ENCODE measurements at regions not wholly inside any gene's neighbourhood (a gene's known extent, or its start where the extent isn't known, plus 50 kb on each side); places are given as distances from the start of the nearest gene placed in this dataset.

GRCh38 chr1:2941040-2941439 lies 80.2 kb upstream of the ACTRT2 start:
- TF ChIP-seq, protein P1, sequence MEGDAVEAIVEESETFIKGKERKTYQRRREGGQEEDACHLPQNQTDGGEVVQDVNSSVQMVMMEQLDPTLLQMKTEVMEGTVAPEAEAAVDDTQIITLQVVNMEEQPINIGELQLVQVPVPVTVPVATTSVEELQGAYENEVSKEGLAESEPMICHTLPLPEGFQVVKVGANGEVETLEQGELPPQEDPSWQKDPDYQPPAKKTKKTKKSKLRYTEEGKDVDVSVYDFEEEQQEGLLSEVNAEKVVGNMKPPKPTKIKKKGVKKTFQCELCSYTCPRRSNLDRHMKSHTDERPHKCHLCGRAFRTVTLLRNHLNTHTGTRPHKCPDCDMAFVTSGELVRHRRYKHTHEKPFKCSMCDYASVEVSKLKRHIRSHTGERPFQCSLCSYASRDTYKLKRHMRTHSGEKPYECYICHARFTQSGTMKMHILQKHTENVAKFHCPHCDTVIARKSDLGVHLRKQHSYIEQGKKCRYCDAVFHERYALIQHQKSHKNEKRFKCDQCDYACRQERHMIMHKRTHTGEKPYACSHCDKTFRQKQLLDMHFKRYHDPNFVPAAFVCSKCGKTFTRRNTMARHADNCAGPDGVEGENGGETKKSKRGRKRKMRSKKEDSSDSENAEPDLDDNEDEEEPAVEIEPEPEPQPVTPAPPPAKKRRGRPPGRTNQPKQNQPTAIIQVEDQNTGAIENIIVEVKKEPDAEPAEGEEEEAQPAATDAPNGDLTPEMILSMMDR (conservative IDR thresholded peaks at IDR 0.05): no peak
- no peak for TF ChIP-seq EZH2 (IDR thresholded peaks at IDR 0.05; ENCODE audit: low read depth)

Measured in PC-9 (cell line).